GM19328 (cell line): ENCODE measurements at regions not wholly inside any gene's neighbourhood (a gene's known extent, or its start where the extent isn't known, plus 50 kb on each side); places are given as distances from the start of the nearest gene placed in this dataset.

Source experiments
- ATAC-seq: cut with Tn5 transposase; IDR thresholded peaks from one replicate; pipeline ENCODE4 v1.9.1; 2021; ENCODE audit warnings: mild to moderate bottlenecking, moderate library complexity; ENCODE audit not compliant: unreplicated experiment

DNA sequence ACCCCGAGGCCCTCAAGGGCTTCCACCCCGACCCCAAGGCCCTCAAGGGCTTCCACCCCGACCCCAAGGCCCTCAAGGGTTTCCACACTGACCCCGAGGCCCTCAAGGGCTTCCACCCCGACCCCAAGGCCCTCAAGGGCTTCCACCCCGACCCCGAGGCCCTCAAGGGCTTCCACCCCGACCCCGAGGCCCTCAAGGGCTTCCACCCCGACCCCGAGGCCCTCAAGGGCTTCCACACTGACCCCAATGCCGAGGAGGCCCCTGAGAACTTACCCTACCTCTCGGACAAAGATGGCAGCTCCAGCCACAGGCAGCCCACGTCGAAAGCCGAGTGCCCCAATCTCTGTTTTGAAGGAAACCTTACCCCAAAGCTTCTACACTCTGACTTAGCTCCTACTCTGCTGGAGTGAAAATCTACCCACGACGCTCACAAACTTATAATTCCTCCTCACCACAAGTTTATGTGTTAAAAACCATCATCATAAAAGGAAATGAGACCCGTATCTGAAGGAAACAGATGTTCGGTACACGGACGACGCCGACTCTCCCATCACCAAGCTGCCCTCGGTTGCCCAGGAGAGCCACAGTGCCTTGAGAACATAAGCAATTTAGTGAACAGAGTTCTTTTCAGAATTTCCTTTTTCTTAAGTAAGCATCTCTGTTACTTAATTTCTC lies 61.2 kb upstream of the RPH3AL start:
- no peak for ATAC-seq

GRCh38 chr17:413016-413350 lies 60.4 kb upstream of the RPH3AL start:
- no peak for ATAC-seq

DNA sequence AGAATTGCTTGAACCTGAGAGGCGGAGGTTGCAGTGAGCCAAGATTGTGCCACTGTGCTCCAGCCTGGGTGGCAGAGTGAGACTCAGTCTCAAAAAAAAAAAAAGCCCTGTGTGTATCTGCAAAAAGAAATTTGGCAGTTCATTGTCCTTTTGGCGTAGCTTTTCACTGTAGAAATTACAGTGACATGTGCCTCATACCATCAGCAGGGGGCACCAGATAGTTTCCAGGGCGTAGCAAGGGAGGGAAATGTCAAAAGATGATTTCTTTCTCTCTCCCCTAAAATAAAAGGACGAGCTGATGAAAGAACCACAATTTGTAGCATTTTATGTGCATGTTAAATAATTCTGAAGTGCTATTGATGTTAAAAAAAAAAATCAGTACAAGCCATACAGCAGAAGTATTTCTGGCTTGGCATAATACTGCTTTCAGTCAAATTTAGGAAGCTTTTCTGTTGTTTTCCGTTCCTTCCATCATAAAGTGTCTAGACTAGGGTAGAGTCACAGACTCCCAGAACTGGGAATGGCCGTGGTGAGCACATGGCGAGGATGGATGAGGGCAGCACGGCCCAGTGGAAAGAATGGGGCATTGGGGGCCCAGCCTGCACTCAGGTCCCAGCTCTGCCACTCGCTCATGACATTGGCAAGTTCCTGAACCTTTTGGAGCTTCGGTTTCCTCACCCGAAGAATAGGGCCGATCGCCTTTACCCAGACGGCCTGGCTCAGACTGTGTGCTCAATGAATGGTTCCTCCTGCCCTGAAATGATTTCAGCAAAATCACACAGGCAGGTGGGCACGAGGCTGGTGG lies 59.8 kb upstream of the RPH3AL start:
- no peak for ATAC-seq

GRCh38 chr17:411421-412120 lies 59.0 kb upstream of the RPH3AL start:
- ATAC-seq, result no peak

GRCh38 chr17:410543-411401 lies 58.2 kb upstream of the RPH3AL start:
- ATAC-seq, result peak; percentile 6

- ATAC-seq, result peak; percentile 80
Observed at GRCh38 chr17:409848-410542, 57.4 kb upstream of the RPH3AL start.

GRCh38 chr17:409308-409847 lies 56.8 kb upstream of the RPH3AL start:
- no peak for ATAC-seq

- ATAC-seq, result no peak
Observed at GRCh38 chr17:404703-405102, 52.1 kb upstream of the RPH3AL start.
